SU-DHL-6 (cell line): ENCODE measurements at regions not wholly inside any gene's neighbourhood (a gene's known extent, or its start where the extent isn't known, plus 50 kb on each side); places are given as distances from the start of the nearest gene placed in this dataset.

Experiments
- EZH2phosphoT487 ChIP-seq: fragments of 200-600 bp; sonication (generic), shearing (Covaris generic); conservative IDR thresholded peaks from 2 replicates; pipeline ENCODE4 v1.6.1; 2018; ENCODE audit warnings: mild to moderate bottlenecking, antibody characterized with exemption, low read length, moderate library complexity, mixed read lengths
- TF ChIP-seq, protein P1 (sequence below): fragments of 200-600 bp; sonication (generic); IDR thresholded peaks from one replicate; pipeline ENCODE4 v1.5.1; 2017; ENCODE audit warnings: antibody characterized with exemption, mild to moderate bottlenecking, low read length, moderate library complexity; ENCODE audit not compliant: insufficient read depth, poor library complexity, severe bottlenecking

DNA sequence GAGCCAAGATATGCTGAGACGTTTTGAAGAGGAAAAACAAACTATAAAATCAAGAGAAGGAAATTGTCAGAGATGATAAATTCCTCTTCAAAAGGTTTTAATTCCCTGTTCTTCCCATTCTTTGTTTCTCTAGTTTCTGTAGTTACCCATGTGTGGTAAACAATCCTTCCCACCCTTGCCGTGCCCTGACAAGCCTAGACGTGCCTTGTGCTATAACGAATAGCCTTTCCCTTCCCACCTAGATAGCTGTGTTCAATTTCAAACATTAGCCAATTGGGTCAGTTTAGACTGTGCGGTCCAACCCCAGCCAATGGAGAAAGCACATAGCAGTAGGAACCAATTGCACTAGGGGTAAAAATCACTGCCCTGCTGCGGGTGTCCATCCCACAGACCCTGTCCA is 138.1 kb downstream of the RALA start:
- TF ChIP-seq, protein P1, sequence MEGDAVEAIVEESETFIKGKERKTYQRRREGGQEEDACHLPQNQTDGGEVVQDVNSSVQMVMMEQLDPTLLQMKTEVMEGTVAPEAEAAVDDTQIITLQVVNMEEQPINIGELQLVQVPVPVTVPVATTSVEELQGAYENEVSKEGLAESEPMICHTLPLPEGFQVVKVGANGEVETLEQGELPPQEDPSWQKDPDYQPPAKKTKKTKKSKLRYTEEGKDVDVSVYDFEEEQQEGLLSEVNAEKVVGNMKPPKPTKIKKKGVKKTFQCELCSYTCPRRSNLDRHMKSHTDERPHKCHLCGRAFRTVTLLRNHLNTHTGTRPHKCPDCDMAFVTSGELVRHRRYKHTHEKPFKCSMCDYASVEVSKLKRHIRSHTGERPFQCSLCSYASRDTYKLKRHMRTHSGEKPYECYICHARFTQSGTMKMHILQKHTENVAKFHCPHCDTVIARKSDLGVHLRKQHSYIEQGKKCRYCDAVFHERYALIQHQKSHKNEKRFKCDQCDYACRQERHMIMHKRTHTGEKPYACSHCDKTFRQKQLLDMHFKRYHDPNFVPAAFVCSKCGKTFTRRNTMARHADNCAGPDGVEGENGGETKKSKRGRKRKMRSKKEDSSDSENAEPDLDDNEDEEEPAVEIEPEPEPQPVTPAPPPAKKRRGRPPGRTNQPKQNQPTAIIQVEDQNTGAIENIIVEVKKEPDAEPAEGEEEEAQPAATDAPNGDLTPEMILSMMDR: no peak
- no peak for TF ChIP-seq EZH2phosphoT487
